ENCODE measurements at regions not wholly inside any gene's neighbourhood (a gene's known extent, or its start where the extent isn't known, plus 50 kb on each side); places are given as distances from the start of the nearest gene placed in this dataset.

GRCh38 chr18:39711701-39712100, 2146.1 kb upstream of the CELF4 start:
- H3K27ac ChIP-seq = no peak overlapping the region
- DNase-seq = no peak
- TF ChIP-seq EP300 (IDR thresholded peaks at IDR 0.05) (no peak), CTCF (IDR thresholded peaks at IDR 0.05) (no peak), POLR2A (IDR thresholded peaks at IDR 0.05) (no peak)
- no peaks in the 10 kb centered on the region for H3K4me1 ChIP-seq (ENCODE audit: insufficient read depth)
- H3K36me3 ChIP-seq = no peaks in the 10 kb centered on the region
- H3K4me3 ChIP-seq = no peak overlapping the region
- H3K9me3 ChIP-seq = no peaks in the 10 kb centered on the region
- H3K27me3 ChIP-seq = no peaks in the 10 kb centered on the region
- intact Hi-C loops (cut with DNase I) = no loop called here

- Histone ChIP-seq H3K4me1 (ENCODE audit: insufficient read depth) (no peaks in the 10 kb centered on the region), H3K27ac (no peak overlapping the region), H3K9me3 (no peaks in the 10 kb centered on the region), H3K4me3 (no peak overlapping the region), H3K27me3 (no peaks in the 10 kb centered on the region), H3K36me3 (no peaks in the 10 kb centered on the region)
- no peak for DNase-seq
- TF ChIP-seq CTCF (IDR thresholded peaks at IDR 0.05) (no peak), POLR2A (IDR thresholded peaks at IDR 0.05) (no peak), EP300 (IDR thresholded peaks at IDR 0.05) (no peak)
- WGBS, 3 donors = 86 to 94% (median 92%) methylated on average over 3 of the region's 3 CpGs
- intact Hi-C loops (cut with DNase I) = no loop called here
Measured at GRCh38 chr18:39705362-39705761, 2139.8 kb upstream of the CELF4 start.

- DNase-seq = no peak
- Histone ChIP-seq H3K9me3 (no peaks in the 10 kb centered on the region), H3K4me1 (ENCODE audit: insufficient read depth) (no peaks in the 10 kb centered on the region), H3K4me3 (no peak overlapping the region), H3K36me3 (no peaks in the 10 kb centered on the region), H3K27me3 (no peaks in the 10 kb centered on the region), H3K27ac (no peak overlapping the region)
- TF ChIP-seq CTCF (IDR thresholded peaks at IDR 0.05) (no peak), POLR2A (IDR thresholded peaks at IDR 0.05) (no peak), EP300 (IDR thresholded peaks at IDR 0.05) (no peak)
- intact Hi-C loops (cut with DNase I) = no loop called here
- 79 to 87% (median 84%) methylated on average over 3 of the region's 3 CpGs for WGBS, 3 donors
Measured at GRCh38 chr18:39702888-39703287, 2137.3 kb upstream of the CELF4 start.

GRCh38 chr18:39701839-39702238, 2136.2 kb upstream of the CELF4 start:
- H3K9me3 ChIP-seq = no peaks in the 10 kb centered on the region
- H3K27me3 ChIP-seq = no peaks in the 10 kb centered on the region
- WGBS, 3 donors = 80 to 84% (median 83%) methylated on average over 2 of the region's 2 CpGs
- no peaks in the 10 kb centered on the region for H3K36me3 ChIP-seq
- no peak overlapping the region for H3K27ac ChIP-seq
- intact Hi-C loops (cut with DNase I) = no loop called here
- no peaks in the 10 kb centered on the region for H3K4me1 ChIP-seq (ENCODE audit: insufficient read depth)
- no peak for DNase-seq
- TF ChIP-seq EP300 (IDR thresholded peaks at IDR 0.05) = no peak
- no peak for TF ChIP-seq CTCF (IDR thresholded peaks at IDR 0.05)
- no peak for TF ChIP-seq POLR2A (IDR thresholded peaks at IDR 0.05)
- no peak overlapping the region for H3K4me3 ChIP-seq

All from ovary (tissue), 7 donors.